ENCODE measurements at regions not wholly inside any gene's neighbourhood (a gene's known extent, or its start where the extent isn't known, plus 50 kb on each side); places are given as distances from the start of the nearest gene placed in this dataset.
A peak's percentile ranks its signal among the peaks of the same experiment; 100 is the strongest.

- H3K9me3 ChIP-seq (ENCODE audit: control insufficient read depth in 1 of 2, insufficient read depth in 1 of 2, low read length in 2 of 2), result peaks cover 0 to 15% of the 10 kb centered on the region in 2 experiments
- Mint-ChIP-seq H3K4me3 (no peak overlapping the region), H3K27me3 (no peaks in the 10 kb centered on the region), H3K4me1 (ENCODE audit: low read depth) (no peaks in the 10 kb centered on the region), H3K27ac (no peak overlapping the region), H3K9me3 (peaks cover 2% of the 10 kb centered on the region), H3K36me3 (ENCODE audit: low read depth) (no peaks in the 10 kb centered on the region)
- ChIA-PET CTCF (no interaction called here), POLR2A (no interaction called here)
- H3K4me3 ChIP-seq (ENCODE audit: low read length), result no peak overlapping the region
- H3K4me1 ChIP-seq (ENCODE audit: insufficient read depth, low read length), result no peaks in the 10 kb centered on the region
- ATAC-seq (ENCODE audit: poor library complexity) (no peak), DNase-seq (peak in 1 of 14 experiments; percentile 3)
- TF ChIP-seq CTCF (IDR thresholded peaks at IDR 0.05), result no peak
- H3K36me3 ChIP-seq (ENCODE audit: insufficient read depth, low read length), result no peaks in the 10 kb centered on the region
- intact Hi-C loops (cut with DNase I, micrococcal nuclease), result no loop called here
- H3K27ac ChIP-seq (ENCODE audit: low read depth in 1 of 2, low read length in 2 of 2), result no peak overlapping the region
- no peaks in the 10 kb centered on the region for H3K27me3 ChIP-seq (ENCODE audit: control insufficient read depth in 1 of 2, insufficient read depth in 2 of 2, low read length in 2 of 2)
Measured at GRCh38 chr5:26807231-26808199, 230.9 kb downstream of the CDH9 start.

- Mint-ChIP-seq H3K27ac (no peak overlapping the region), H3K4me1 (ENCODE audit: low read depth) (no peaks in the 10 kb centered on the region), H3K36me3 (ENCODE audit: low read depth) (no peaks in the 10 kb centered on the region), H3K4me3 (no peak overlapping the region), H3K9me3 (peaks cover 2% of the 10 kb centered on the region), H3K27me3 (no peaks in the 10 kb centered on the region)
- Histone ChIP-seq H3K36me3 (ENCODE audit: insufficient read depth, low read length) (no peaks in the 10 kb centered on the region), H3K27ac (ENCODE audit: low read depth in 1 of 2, low read length in 2 of 2) (no peak overlapping the region), H3K27me3 (ENCODE audit: control insufficient read depth in 1 of 2, insufficient read depth in 2 of 2, low read length in 2 of 2) (no peaks in the 10 kb centered on the region), H3K4me1 (ENCODE audit: insufficient read depth, low read length) (no peaks in the 10 kb centered on the region), H3K4me3 (ENCODE audit: low read length) (no peak overlapping the region), H3K9me3 (ENCODE audit: control insufficient read depth in 1 of 2, insufficient read depth in 1 of 2, low read length in 2 of 2) (peaks cover 0 to 15% of the 10 kb centered on the region in 2 experiments)
- no peak for ATAC-seq (ENCODE audit: poor library complexity)
- intact Hi-C loops (cut with DNase I, micrococcal nuclease), result no loop called here
- POLR2A ChIA-PET, result no interaction called here
- CTCF ChIA-PET, result no interaction called here
- no peak for TF ChIP-seq CTCF (IDR thresholded peaks at IDR 0.05)
- DNase-seq, result no peak
Measured at GRCh38 chr5:26805076-26805475, 233.3 kb downstream of the CDH9 start.

- DNase-seq, result no peak
- no peaks in the 10 kb centered on the region for H3K36me3 Mint-ChIP-seq (ENCODE audit: low read depth)
- H3K4me3 Mint-ChIP-seq, result no peak overlapping the region
- H3K27me3 Mint-ChIP-seq, result no peaks in the 10 kb centered on the region
- no peak overlapping the region for H3K27ac Mint-ChIP-seq
- TF ChIP-seq CTCF (IDR thresholded peaks at IDR 0.05), result no peak
- Histone ChIP-seq H3K27ac (ENCODE audit: low read depth in 1 of 2, low read length in 2 of 2) (no peak overlapping the region), H3K4me3 (ENCODE audit: low read length) (no peak overlapping the region), H3K27me3 (ENCODE audit: control insufficient read depth in 1 of 2, insufficient read depth in 2 of 2, low read length in 2 of 2) (no peaks in the 10 kb centered on the region), H3K4me1 (ENCODE audit: insufficient read depth, low read length) (no peaks in the 10 kb centered on the region), H3K9me3 (ENCODE audit: control insufficient read depth in 1 of 2, insufficient read depth in 1 of 2, low read length in 2 of 2) (peaks cover 0 to 18% of the 10 kb centered on the region in 2 experiments), H3K36me3 (ENCODE audit: insufficient read depth, low read length) (no peaks in the 10 kb centered on the region)
- intact Hi-C loops (cut with DNase I, micrococcal nuclease), result no loop called here
- no peak for ATAC-seq (ENCODE audit: poor library complexity)
- H3K4me1 Mint-ChIP-seq (ENCODE audit: low read depth), result no peaks in the 10 kb centered on the region
- ChIA-PET CTCF (no interaction called here), POLR2A (no interaction called here)
- peaks cover 2% of the 10 kb centered on the region for H3K9me3 Mint-ChIP-seq
Measured at GRCh38 chr5:26802944-26803343, 235.4 kb downstream of the CDH9 start.

Data from CD4-positive, alpha-beta T cell (primary cell).